ENCODE measurements at regions not wholly inside any gene's neighbourhood (a gene's known extent, or its start where the extent isn't known, plus 50 kb on each side); places are given as distances from the start of the nearest gene placed in this dataset.

- Histone ChIP-seq H2BK5ac (ENCODE audit: insufficient read length, low read length) (no peak overlapping the region), H2BK15ac (ENCODE audit: low read depth, low read length) (no peak overlapping the region), H2AK5ac (ENCODE audit: insufficient read length, low read length) (no peak overlapping the region), H3K4me1 (ENCODE audit: insufficient read depth, low read length) (no peaks in the 10 kb centered on the region), H2BK120ac (ENCODE audit: low read depth, low read length, poor library complexity, severe bottlenecking) (no peak overlapping the region), H4K8ac (replicated peaks; ENCODE audit: insufficient read length, low read depth, low read length) (no peak overlapping the region), H3K27ac (ENCODE audit: insufficient read length, low read depth, low read length) (no peak overlapping the region), H3K9me3 (ENCODE audit: control insufficient read depth, low read depth, low read length) (no peaks in the 10 kb centered on the region), H3K79me2 (ENCODE audit: insufficient read depth, low read length) (no peaks in the 10 kb centered on the region), H3K9ac (ENCODE audit: extremely low read depth, insufficient read length, low read length) (no peak overlapping the region), H3K23ac (ENCODE audit: insufficient read length, low read depth, low read length) (no peak overlapping the region), H3T11ph (ENCODE audit: low read length) (no peak overlapping the region), H2BK20ac (ENCODE audit: low read depth, low read length, poor library complexity, severe bottlenecking) (no peak overlapping the region), H4K91ac (ENCODE audit: insufficient read length, low read depth, low read length) (no peak overlapping the region), H3K14ac (ENCODE audit: insufficient read depth, low read length) (no peak overlapping the region), H3K27me3 (ENCODE audit: insufficient read depth, low read length) (no peaks in the 10 kb centered on the region), H3K56ac (ENCODE audit: insufficient read length, low read depth, low read length) (no peak overlapping the region), H3K23me2 (ENCODE audit: insufficient read length, low read depth, low read length, poor library complexity, severe bottlenecking) (no peaks in the 10 kb centered on the region), H4K20me1 (ENCODE audit: control insufficient read depth, insufficient read depth, insufficient read length) (no peaks in the 10 kb centered on the region), H3K4ac (ENCODE audit: low read depth, low read length) (no peak overlapping the region), H4K5ac (ENCODE audit: insufficient read length, low read depth, low read length) (no peak overlapping the region), H3K18ac (ENCODE audit: insufficient read length, low read depth, low read length) (no peak overlapping the region), H3K4me2 (ENCODE audit: insufficient read depth, insufficient read length, low read length) (no peak overlapping the region), H3K79me1 (ENCODE audit: insufficient read depth, low read depth, low read length, poor library complexity, severe bottlenecking) (no peaks in the 10 kb centered on the region), H2BK12ac (ENCODE audit: insufficient read length, low read depth, low read length) (no peak overlapping the region), H2AFZ (ENCODE audit: low read length) (no peak overlapping the region)
- no peak for DNase-seq
- Mint-ChIP-seq H3K27me3 (ENCODE audit: low read depth) (no peaks in the 10 kb centered on the region), H3K27ac (no peak overlapping the region), H3K36me3 (ENCODE audit: insufficient read depth in 1 of 3, low read depth in 3 of 3) (peaks cover 0 to 5% (median 0%) of the 10 kb centered on the region in 3 experiments; a peak in 1 of 7 replicates), H3K4me1 (no peaks in the 10 kb centered on the region), H3K9me3 (no peaks in the 10 kb centered on the region; a peak in 2 of 5 replicates), H3K4me3 (no peak overlapping the region)
- no peak for TF ChIP-seq CTCF (conservative IDR thresholded peaks at IDR 0.05)
Observed at GRCh38 chr4:98711526-98711925, 53.1 kb upstream of the TSPAN5 start.

Measured in H9 (cell line).